Left forelimb (tissue), 1 donor: ENCODE measurements at regions not wholly inside any gene's neighbourhood (a gene's known extent, or its start where the extent isn't known, plus 50 kb on each side); places are given as distances from the start of the nearest gene placed in this dataset.

Experiments used
- DNase-seq: peaks from one replicate; pipeline ENCODE4 v3.0.0-alpha.2; 2018; ENCODE audit warnings: low spot score

GRCh38 chr1:112219267-112219666, 176.7 kb upstream of the CTTNBP2NL start:
- DNase-seq, result no peak

GRCh38 chr1:112230232-112230631, 165.8 kb upstream of the CTTNBP2NL start:
- DNase-seq, result no peak

- DNase-seq, result no peak
Measured at GRCh38 chr1:112231331-112231730, 164.7 kb upstream of the CTTNBP2NL start.

GRCh38 chr1:112232848-112233247, 163.2 kb upstream of the CTTNBP2NL start:
- no peak for DNase-seq

- DNase-seq, result no peak
Measured at GRCh38 chr1:112234710-112235109, 161.3 kb upstream of the CTTNBP2NL start.

- DNase-seq, result no peak
Measured at GRCh38 chr1:112237983-112238545, 157.9 kb upstream of the CTTNBP2NL start.

- no peak for DNase-seq
Measured at GRCh38 chr1:112239683-112240330, 156.2 kb upstream of the CTTNBP2NL start.

GRCh38 chr1:112242470-112242869, 153.5 kb upstream of the CTTNBP2NL start:
- DNase-seq, result no peak

- DNase-seq, result no peak
Measured at GRCh38 chr1:112244131-112244530, 151.9 kb upstream of the CTTNBP2NL start.

- DNase-seq, result no peak
Measured at GRCh38 chr1:112245114-112245513, 150.9 kb upstream of the CTTNBP2NL start.

- DNase-seq, result no peak
Measured at GRCh38 chr1:112247036-112247597, 148.9 kb upstream of the CTTNBP2NL start.

- no peak for DNase-seq
Measured at GRCh38 chr1:112247961-112248360, 148.1 kb upstream of the CTTNBP2NL start.

- no peak for DNase-seq
Measured at GRCh38 chr1:112250892-112251291, 145.1 kb upstream of the CTTNBP2NL start.

- no peak for DNase-seq
Measured at GRCh38 chr1:112251766-112252506, 144.1 kb upstream of the CTTNBP2NL start.

GRCh38 chr1:112253366-112253765, 142.6 kb upstream of the CTTNBP2NL start:
- DNase-seq, result no peak

GRCh38 chr1:112255080-112255479, 140.9 kb upstream of the CTTNBP2NL start:
- DNase-seq, result no peak

- no peak for DNase-seq
Measured at GRCh38 chr1:112256411-112256810, 139.6 kb upstream of the CTTNBP2NL start.

- no peak for DNase-seq
Measured at GRCh38 chr1:112257043-112257835, 138.8 kb upstream of the CTTNBP2NL start.

GRCh38 chr1:112260699-112261098, 135.3 kb upstream of the CTTNBP2NL start:
- no peak for DNase-seq

GRCh38 chr1:112262316-112262715, 133.7 kb upstream of the CTTNBP2NL start:
- DNase-seq, result no peak

- no peak for DNase-seq
Measured at GRCh38 chr1:112263042-112263441, 133.0 kb upstream of the CTTNBP2NL start.

GRCh38 chr1:112263453-112263852, 132.6 kb upstream of the CTTNBP2NL start:
- DNase-seq, result no peak
